Calu3 (cell line): ENCODE measurements at regions not wholly inside any gene's neighbourhood (a gene's known extent, or its start where the extent isn't known, plus 50 kb on each side); places are given as distances from the start of the nearest gene placed in this dataset.

ENCODE experiments used
- BruUV-seq: library from RNA; stranded (reverse); fragments of 400-500 nt; replicated peaks from 2 replicates; lab custom pipeline; 2021; lab: Mats Ljungman, UMichigan
- CTCF ChIA-PET: fragments of 300-600 bp; sonication (Branson Sonifier 250); formaldehyde crosslinking; loops from one replicate; lab custom pipeline; 2022; ENCODE audit warnings: antibody characterized with exemption; lab: Charles Lee
- DNase-seq: peaks from one replicate; pipeline ENCODE4 v3.0.0; 2022
- H3K27ac Mint-ChIP-seq: one replicate; pipeline ENCODE4 v1.8.0; 2022; ENCODE audit warnings: mixed read lengths; ENCODE audit not compliant: unreplicated experiment
- H3K27me3 Mint-ChIP-seq: one replicate; pipeline ENCODE4 v1.8.0; 2022; ENCODE audit warnings: mixed read lengths; ENCODE audit not compliant: unreplicated experiment
- H3K36me3 Mint-ChIP-seq: one replicate; pipeline ENCODE4 v1.8.0; 2022; ENCODE audit warnings: mild to moderate bottlenecking, moderate library complexity, mixed read lengths; ENCODE audit not compliant: insufficient read depth, unreplicated experiment
- H3K4me1 Mint-ChIP-seq: one replicate; pipeline ENCODE4 v1.8.0; 2022; ENCODE audit warnings: mild to moderate bottlenecking, low read depth, mixed read lengths; ENCODE audit not compliant: unreplicated experiment
- H3K4me3 Mint-ChIP-seq: one replicate; pipeline ENCODE4 v1.8.0; 2022; ENCODE audit warnings: mild to moderate bottlenecking, low read depth, moderate library complexity, mixed read lengths; ENCODE audit not compliant: unreplicated experiment
- H3K9me3 Mint-ChIP-seq: one replicate; pipeline ENCODE4 v1.8.0; 2022; ENCODE audit warnings: low read depth, mixed read lengths; ENCODE audit not compliant: unreplicated experiment
- intact Hi-C: fragments of 100-400 bp; cut with micrococcal nuclease; formaldehyde crosslinking; loops from one replicate; pipeline ENCODE4 v1.10.0; 2022; ENCODE audit not compliant: unreplicated experiment
- TF ChIP-seq, protein P1 (sequence below): fragments of 200-600 bp; IDR thresholded peaks from one replicate; pipeline ENCODE4 v1.8.0; 2022; ENCODE audit warnings: antibody characterized with exemption; ENCODE audit not compliant: unreplicated experiment

DNA sequence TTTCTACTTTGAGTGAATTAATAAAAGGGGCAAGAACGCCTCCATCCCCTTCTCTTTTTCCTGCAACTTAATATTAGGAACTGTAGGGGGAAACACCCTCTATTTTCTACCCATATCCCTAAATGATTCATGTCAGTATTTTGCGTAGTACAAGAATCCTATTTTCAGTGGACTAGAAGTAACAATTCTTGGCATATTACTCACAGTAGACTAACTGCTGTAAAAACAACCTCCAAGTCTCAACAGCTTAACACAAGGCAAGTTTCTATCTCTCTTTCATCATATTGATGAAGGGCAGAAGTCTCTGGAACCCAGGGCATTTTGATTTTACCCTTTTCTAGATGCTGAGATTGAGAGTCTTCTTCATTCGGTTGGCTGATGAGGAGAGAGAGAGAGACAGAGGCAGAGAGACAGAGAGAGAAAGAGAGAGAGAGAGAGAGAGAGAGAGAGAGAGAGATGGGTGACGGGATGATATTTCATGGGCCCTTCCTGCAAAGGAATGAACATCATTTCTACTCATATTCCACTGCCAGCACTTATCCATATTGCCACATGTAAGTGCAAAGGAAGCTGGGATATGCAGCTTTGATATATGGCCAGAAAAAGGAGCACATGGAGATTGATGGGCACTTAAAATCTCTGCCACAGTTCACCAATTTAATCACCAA is 481.6 kb downstream of the LPIN1 start:
- no peaks in the 10 kb centered on the region for H3K4me1 Mint-ChIP-seq
- H3K27ac Mint-ChIP-seq: no peak overlapping the region
- no peak for DNase-seq
- no peak overlapping the region for H3K4me3 Mint-ChIP-seq
- no peaks in the 10 kb centered on the region for H3K27me3 Mint-ChIP-seq
- H3K36me3 Mint-ChIP-seq: no peaks in the 10 kb centered on the region
- H3K9me3 Mint-ChIP-seq: peaks cover 7% of the 10 kb centered on the region
- TF ChIP-seq, protein P1, sequence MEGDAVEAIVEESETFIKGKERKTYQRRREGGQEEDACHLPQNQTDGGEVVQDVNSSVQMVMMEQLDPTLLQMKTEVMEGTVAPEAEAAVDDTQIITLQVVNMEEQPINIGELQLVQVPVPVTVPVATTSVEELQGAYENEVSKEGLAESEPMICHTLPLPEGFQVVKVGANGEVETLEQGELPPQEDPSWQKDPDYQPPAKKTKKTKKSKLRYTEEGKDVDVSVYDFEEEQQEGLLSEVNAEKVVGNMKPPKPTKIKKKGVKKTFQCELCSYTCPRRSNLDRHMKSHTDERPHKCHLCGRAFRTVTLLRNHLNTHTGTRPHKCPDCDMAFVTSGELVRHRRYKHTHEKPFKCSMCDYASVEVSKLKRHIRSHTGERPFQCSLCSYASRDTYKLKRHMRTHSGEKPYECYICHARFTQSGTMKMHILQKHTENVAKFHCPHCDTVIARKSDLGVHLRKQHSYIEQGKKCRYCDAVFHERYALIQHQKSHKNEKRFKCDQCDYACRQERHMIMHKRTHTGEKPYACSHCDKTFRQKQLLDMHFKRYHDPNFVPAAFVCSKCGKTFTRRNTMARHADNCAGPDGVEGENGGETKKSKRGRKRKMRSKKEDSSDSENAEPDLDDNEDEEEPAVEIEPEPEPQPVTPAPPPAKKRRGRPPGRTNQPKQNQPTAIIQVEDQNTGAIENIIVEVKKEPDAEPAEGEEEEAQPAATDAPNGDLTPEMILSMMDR: no peak
- intact Hi-C loops: no loop called here
- no TSS peak for BruUV-seq
- CTCF ChIA-PET: interaction anchor here (0.7 kb wide), 1 partner anchor 409 kb away, joined by 3 read pairs; no protein-coding TSS in a partner anchor

DNA sequence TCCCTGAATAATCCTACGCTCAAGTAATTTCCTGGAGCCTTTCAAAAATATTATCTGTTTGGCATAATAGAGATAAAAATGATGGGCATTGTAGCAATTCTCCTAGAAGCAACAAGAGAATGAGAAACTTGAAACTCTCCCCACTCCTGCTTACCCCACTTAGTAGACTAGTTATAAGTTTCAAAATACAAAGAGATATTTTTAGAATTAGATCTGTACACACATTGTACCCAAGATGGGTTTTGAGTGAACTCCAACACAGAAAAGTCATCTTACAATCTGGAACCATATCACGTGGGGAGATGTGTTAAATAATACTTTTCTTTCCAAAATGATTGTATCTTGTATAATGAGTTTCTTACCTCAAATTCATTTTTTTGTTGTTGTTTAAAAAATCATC is 484.9 kb downstream of the LPIN1 start:
- TF ChIP-seq, protein P1: no peak
- intact Hi-C loops: no loop called here
- no peak for DNase-seq
- Mint-ChIP-seq H3K27ac (no peak overlapping the region), H3K36me3 (no peaks in the 10 kb centered on the region), H3K9me3 (peaks cover 2% of the 10 kb centered on the region), H3K4me3 (no peak overlapping the region), H3K27me3 (no peaks in the 10 kb centered on the region), H3K4me1 (no peaks in the 10 kb centered on the region)
- CTCF ChIA-PET: no interaction called here
- BruUV-seq: no TSS peak

DNA sequence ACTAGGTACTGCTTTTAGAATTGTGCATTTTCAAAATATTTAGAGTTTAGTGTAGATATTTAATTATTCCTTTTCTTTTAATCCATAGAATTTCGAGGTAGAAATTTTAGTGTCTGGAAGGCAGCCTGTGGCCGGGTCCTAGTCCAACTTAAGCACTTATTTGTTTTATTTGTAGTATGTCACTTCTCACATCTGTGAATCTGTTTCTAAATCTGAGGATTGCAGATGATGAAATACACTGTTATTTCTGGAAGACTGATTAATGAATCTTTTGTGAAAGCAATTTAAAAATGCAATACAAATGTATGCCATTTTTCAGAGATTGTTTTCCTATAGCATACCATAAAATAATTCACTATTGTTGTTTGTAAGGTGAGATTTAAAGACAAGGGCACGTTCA is 483.9 kb upstream of the TRIB2 start:
- Mint-ChIP-seq H3K4me1 (no peaks in the 10 kb centered on the region), H3K9me3 (peaks cover 2% of the 10 kb centered on the region), H3K36me3 (no peaks in the 10 kb centered on the region), H3K27ac (no peak overlapping the region), H3K4me3 (no peak overlapping the region), H3K27me3 (no peaks in the 10 kb centered on the region)
- CTCF ChIA-PET: no interaction called here
- BruUV-seq: no TSS peak
- intact Hi-C loops: no loop called here
- TF ChIP-seq, protein P1: no peak
- no peak for DNase-seq

DNA sequence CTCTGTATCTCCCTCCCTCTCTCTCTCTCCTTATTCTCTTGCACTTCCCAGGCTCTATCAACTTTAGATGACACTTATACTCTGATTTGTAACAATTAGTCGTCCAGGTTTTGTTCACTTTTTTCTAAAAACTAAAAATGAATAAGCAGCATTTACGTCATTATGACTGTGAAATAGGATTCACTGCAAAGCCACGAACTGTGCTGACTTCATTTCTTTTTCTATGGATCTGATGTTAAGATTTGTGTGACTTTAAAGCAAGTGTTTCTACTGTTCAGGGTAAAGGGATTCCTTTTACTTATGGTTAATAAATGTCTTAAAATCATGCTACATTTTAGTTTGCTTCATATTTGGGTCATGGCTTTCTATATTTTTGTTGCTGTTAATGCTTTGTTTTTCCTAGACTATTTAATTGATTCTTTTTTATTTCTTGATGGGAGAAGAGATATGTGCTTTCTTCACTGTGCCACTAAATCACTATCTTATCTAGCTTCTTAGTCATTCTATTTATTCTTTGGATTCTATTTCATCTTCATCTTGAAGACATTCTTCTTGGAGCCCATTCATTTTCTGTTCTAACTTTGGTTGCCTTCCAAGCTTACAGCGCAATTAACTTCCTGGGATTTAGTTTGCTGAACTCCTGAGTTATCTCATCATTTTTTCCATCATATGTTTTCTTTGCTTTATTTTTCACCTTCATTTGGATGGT is 480.4 kb upstream of the TRIB2 start:
- Mint-ChIP-seq H3K4me3 (no peak overlapping the region), H3K27ac (no peak overlapping the region), H3K27me3 (no peaks in the 10 kb centered on the region), H3K4me1 (no peaks in the 10 kb centered on the region), H3K36me3 (no peaks in the 10 kb centered on the region), H3K9me3 (no peaks in the 10 kb centered on the region)
- intact Hi-C loops: no loop called here
- BruUV-seq: no TSS peak
- DNase-seq: no peak
- TF ChIP-seq, protein P1: no peak
- CTCF ChIA-PET: no interaction called here
